HG03025 (cell line): ENCODE measurements at regions not wholly inside any gene's neighbourhood (a gene's known extent, or its start where the extent isn't known, plus 50 kb on each side); places are given as distances from the start of the nearest gene placed in this dataset.

Experiments
- ATAC-seq: cut with Tn5 transposase; IDR thresholded peaks from one replicate; pipeline ENCODE4 v1.9.1; 2021; ENCODE audit warnings: mild to moderate bottlenecking, moderate library complexity; ENCODE audit not compliant: unreplicated experiment, low FRiP score

DNA sequence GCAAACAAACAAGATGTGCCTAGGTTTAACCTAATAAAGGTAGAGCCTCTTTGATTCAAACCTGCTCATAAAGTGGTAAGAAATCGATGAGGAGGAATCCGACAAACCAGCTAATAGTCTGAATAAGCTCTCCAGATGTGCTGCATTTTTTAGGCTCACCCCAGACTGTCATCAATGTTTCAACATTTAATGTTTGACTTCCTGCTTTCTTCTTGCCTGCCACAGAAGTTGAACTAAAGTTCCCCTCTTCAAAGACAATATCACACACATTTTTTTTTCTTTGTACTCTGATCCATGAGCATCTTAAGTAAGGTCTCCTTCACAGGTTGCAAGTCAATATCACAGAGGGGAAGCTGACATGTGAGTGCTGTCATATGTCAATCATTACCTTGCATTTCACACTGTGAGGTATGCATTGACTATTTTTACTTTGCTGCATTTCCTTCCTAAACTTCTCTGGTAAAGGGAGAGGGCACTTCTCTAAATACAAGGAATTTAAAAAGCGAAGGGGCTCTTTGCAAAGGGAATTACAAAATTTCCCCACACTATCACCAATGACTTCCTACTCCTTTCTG lies 172.3 kb upstream of the MCTP2 start:
- no peak for ATAC-seq

DNA sequence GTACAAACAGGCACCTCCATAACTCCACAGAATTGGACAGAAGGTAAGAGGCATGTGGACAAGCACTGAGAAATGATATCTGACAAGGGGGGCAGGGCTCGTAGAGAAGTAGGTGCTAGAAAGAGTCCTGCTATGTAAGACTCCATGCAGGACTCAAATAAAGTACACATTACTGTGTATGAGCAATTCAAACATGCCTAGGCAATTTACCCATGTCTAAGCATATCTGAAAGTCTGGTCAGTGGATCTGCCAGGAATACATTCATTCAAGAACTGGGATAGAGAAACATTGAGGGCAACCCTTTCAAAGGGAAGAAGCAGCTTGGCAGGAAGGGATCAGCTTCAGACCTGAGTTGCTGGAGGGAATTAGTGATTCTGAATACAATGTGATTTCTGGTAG lies 174.1 kb upstream of the MCTP2 start:
- no peak for ATAC-seq

DNA sequence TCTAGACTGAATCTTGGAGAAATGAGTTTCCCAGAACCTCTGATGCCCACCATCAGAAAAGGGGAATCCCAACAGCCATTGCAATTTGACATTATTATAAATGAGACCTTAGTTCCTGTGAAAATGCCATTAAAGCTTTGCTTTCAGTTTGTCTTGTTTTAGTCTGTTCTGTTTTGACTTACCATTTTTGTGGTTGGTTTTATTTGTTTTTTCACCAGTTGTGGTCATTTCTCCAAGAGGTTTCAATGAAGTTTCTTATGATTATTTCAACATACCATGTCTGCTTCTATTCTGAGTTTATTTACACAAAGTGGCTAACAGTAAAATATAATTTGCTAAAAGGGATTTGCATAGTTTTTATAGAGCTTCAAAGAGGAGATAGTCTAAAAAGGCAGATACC lies 175.0 kb upstream of the MCTP2 start:
- ATAC-seq, result no peak

DNA sequence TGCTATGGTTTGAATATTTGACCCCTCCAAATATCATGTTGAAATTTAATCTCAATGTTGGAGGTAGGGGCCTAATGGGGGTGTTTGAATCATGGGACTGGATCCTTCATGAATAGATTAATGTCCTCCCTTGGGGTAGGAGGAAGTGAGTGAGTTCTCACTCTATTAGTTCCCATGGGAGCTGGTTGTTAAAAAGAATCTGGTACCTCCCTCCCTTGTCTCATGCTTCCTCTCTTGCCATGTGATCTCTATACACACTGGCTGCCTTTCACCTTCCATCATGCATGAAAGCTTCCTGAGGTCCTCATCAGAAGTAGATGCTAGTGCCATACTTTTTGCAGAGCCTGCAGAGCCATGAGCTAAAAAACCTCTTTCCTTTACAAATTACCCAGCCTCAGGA lies 177.7 kb upstream of the MCTP2 start:
- ATAC-seq, result no peak

DNA sequence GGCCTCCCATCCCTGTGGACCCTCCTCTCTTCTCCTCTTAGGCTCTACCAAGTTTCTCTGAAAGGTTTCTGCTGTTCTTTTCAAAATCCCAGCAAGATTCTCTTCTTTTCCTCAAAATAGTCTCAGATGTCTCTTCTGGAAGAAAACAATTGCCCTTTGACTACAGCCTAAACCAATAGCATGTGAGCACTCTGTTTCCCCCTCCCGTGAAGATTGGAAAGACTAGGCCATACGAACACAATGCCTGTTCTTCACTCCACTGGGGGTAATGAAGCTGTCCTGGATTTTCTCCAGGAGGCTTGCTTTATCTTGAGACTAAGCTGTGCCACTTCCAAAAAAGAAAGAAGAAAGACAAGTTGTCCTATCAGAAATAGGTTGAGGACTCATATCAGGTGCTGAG lies 178.7 kb upstream of the MCTP2 start:
- ATAC-seq, result no peak

DNA sequence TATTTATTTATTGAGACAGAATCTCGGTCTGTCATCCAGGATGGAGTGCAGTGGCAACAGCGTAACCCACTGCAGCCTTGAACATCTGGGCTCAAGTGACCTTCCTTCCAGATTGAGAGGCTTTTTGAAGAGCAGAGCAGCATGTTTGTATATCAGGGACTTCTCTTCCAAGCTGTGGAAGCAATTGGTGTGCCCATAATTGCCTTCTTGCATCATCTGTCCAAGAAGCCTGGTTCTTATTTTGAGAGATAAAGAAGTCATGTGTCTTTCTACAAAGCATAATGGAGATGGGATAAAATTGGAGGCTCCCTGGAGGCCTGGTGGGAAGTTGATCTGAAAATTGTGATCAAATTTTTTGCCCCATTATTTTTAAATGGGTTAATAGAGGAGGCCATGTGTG lies 183.8 kb upstream of the MCTP2 start:
- ATAC-seq, result no peak

DNA sequence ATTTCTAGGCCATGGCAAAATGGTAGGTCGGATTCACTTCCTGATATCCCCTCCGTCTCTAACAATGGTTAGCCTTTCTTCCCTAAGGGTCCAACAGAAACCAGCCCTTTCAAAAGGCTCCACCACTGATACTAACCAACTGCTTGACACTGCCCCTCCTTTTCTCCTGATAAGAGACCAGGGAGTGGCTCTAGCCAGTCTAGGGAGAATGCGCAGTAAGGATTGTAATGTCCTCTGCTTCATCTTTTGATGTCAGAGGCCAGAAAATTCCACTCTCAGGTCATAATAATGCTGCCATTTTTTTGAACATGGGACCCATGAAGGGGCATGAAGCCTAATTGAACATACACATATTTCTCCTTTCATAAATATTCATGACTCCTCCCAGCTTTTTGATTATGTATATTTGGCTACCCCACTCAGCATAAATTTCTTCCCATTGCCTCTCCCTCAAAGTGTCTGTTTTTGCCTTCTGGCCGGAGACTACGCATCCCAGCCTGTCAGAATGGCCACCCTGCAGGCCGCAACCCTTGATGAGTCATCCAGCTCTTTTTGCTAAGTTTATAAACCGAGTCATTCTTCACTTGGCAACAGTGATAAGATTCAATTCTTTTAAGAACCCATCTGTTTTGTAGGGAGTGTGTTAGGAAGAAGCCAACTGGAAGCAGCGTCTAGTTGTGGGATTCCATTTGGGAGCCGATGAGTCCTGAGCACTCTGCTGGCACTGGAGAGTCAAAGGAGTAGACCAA lies 189.0 kb upstream of the MCTP2 start:
- no peak for ATAC-seq

DNA sequence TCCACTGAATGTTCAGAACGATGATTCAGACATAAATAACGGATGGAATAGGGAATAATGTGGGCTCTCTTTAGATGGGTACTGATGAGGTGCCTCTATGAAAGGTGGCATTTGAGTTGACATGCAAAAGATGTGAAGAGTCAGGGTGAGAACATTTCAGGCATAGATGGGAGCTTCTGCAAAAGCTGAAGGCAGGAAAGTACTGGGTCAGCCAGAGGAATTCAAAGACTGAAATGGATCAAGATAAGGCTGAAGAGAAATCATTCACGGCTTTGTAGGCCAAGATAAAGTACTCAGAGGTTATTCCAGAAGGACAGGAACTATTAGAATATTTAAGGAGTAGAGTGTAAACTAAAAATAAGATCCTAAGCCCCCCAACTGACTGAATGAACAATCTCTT lies 189.6 kb upstream of the MCTP2 start:
- ATAC-seq, result no peak

DNA sequence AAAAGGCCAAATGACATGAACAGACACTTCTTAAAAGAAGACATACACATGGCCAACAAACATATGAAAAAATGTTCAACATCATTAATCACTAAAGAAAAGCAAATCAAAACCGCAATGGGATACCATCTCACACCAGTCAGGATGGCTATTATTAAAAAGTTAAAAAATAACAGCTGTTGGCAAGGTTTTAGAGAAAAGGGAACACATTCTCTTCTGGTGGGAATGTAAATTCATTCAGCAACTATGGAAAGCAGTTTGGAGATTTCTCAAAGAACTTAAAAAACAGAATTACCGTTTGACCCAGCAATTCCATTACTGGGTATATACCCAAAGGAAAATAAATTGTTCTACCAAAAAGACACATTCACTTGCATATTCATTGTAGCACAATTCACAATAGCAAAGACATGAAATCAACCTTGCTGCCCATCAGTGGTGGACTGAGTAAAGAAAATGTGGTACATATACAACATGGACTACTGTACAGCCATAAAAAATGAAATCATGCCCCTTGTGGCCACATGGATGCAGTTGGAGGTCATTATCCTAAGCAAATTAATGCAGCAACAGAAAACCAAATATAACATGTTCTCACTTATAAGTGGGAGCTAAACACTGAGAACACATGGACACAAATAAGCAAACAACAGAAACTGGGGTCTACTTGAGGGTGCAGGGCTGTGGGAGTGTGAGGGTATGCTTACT lies 190.7 kb upstream of the MCTP2 start:
- no peak for ATAC-seq

DNA sequence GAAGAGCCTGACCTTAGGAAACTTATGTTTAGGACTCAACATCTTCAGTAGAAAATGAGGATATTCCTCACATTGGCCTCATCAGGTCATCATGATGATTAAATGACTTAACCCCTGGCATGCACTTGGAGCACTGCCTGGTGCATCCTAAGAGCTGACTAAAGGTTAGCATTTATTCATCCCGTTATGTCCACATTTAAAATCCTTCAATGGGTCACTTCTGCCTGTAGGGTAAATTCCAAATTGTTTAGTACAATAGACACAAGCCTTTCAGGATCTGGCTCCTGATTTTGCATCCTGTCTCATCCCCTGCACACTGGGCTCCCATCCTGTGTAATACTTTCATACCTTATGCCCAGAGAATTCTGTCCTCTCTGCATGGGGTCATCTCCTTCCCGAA lies 195.2 kb upstream of the MCTP2 start:
- no peak for ATAC-seq

DNA sequence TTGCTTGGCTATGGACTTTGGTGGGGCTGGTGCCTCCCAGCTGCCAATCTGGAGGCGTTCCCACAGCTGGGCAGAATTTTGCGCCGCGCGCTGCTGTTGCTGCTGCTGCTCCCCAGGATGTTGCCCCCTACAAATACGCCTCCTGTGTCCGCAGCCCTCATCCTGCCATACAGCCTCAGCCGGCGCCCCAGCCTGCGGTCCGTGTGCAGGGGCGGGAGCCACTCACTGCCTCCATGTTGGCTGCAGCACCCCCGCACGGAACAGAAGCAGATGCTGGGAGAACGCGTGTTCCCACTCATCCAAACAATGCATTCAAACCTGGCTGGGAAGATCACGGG lies 197.7 kb upstream of the MCTP2 start:
- no peak for ATAC-seq

DNA sequence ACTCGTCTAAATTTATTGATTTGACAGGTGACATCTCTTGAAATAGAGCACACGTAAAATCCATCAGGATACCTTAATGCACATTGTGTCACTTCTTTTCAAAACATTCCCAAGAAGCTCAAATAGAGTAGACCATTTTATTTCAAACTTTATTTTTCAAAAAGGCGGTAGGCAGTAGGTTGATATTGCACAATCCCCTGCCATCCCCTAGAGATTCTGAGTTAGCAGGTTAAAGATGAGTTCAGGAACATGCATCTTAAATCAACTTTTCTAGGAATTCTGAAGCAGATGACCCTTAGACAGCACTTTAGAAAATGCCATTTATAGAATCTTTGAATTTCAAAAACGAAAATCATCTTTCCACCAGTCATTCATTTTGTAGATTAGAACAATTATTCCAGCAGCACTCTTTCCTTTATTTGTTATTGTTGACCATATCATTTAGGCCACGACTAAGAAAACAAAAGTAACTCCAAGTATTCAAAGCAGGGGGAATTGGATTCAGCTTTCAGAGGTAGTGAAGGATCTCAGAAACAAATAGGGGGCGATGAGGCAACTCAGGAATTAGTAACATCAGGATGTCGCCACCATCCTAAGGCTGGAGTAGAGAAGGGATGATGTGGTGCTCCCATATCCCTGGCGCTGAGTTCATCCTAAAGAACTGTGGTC lies 198.2 kb upstream of the MCTP2 start:
- ATAC-seq, result no peak

DNA sequence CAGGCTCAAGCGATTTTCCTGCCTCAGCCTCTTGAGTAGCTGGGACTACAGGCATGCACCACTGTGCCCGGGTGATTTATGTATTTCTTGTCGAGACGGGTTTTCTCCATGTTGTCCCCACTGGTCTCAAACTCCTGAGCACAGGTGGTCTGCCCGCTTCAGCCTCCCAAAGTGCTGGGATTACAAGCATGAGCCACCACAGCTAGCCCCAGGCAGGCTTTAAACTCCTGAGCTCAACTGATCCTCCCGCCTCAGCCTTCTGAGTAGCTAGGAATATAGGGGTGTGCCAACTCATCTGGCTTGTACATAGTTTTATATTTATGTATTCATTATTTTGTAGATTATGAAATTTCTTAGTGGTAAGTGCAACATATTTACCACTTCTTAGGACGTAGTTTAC lies 198.8 kb upstream of the MCTP2 start:
- ATAC-seq, result no peak

DNA sequence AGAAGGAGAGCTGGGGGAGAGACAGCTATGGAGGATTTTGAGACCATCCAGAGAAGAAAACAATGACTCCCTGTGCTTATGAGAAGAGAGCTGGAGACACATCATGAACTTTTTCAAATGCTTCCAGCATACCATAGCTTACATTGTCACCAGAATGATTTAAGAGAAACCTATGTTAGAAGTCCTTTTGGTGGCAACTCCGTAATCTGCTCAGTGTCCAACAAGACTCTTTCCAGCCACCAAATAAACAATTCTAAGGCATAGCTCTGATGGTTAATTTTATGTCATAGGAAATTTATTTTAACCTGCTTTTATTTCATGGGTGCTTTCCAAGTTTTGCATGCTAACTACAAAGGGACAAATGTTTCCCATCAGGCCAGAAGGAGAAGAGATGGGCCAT lies 200.3 kb upstream of the MCTP2 start:
- no peak for ATAC-seq

DNA sequence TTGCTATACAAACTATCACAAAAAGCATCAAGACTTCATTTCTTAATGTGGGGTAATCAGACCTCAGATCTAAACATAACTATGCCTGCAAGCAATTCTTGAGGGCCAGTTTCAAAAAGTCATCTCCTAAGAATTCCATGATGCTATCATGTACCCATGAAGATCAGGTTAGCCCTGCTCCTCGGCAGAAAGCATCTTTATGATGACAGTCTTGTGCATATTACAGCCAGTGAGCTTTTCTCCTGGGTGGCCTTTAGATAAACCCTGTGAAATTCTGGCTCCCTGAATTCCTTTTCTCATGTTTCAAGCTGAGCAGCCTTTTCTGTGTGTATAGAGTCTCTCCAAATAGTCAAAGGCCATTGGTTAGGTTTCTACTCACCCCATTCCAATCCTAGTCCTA lies 201.9 kb upstream of the MCTP2 start:
- ATAC-seq, result no peak

DNA sequence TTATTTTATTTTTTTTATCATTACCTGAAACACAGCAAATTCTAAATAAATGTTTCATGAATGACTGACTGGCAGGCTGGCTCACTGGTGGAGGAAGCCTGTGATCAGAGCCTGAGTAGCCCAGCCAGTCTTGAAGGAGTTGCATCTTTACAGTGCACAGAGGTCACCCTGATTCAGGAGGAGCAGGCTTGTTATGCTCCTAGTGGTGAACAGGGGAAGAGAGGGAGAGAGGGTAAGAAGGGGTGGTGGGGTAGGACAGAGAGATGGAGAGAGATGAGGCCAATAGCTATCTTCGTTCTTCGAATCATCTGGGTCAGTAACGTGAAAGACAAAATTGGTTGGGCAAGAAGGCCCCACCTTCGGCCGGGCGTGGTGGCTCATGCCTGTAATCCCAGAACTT lies 202.6 kb upstream of the MCTP2 start:
- no peak for ATAC-seq

DNA sequence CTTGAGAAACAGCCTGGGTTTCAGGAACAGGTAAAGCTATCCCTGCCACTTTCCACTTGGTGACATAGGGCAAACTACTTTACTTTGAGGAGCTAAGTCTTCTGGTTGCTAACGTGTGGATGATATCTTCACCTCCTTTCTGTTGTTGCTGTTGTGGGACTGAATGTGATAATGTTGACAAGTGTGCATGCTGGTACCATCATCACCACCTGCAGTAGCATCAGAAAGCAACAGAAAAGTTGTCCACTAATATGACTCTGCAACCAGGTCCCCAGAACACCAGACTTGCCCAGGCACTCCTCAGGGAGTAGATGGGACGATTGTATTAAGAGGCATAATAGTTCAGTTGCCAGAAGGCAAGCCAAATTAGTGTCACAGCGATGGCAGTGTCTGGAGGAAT lies 203.2 kb upstream of the MCTP2 start:
- no peak for ATAC-seq

DNA sequence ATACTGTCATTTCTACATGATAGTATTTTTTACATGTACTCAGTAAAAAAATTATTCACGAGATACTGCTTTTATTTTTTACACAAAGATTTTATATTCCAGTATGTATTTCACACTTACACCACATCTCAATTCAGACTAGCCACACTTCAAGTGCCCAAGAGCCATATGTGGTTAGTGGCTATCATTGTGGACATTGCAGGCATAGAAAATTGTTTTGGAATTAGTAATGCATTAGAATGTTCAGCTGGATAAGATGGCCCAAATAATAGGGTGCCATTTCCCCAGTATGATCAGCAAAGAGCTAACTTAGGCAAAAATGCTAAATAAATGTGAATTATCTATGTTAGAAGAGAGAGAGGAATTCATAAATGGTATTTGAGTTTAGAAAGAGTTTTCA lies 203.8 kb upstream of the MCTP2 start:
- no peak for ATAC-seq

DNA sequence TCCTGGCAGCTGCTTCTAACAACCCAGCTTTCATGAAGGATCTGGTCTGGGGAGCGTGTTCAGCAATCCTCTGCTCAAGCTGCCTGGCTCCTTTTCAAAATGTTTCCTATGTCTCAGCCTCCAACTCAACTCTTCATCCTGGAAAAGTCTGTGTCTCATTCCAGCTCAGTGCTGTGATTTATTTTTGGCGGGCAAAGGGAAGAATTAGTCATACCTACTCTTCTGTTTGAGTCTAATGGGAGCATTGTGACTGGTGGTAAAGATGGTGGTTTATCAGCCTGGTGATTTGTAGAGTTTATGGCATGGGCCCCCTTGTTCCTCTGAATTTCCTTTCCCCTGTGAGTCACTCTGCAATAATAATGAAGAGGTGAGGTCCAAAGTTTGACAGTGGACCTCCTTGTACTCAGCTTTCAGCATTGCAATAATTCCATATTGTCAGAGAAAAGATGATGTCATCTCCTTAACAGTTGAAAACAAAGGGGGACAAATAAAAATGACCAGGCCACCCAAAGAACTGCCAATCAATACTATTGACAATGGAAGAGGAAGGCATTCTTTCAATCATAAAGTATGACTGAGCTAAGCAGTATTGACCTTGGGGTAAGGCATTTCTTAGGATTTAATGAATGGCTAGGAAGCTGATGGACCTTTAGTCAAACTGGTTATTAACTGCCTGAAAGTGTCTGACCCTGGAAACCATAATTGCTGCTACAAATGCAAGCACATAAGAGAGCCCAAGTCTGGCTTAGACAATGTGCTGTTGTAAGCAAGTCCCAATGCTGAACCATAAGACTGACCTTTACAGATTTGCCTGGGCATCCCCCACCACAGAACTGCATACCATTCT lies 204.7 kb upstream of the MCTP2 start:
- no peak for ATAC-seq

DNA sequence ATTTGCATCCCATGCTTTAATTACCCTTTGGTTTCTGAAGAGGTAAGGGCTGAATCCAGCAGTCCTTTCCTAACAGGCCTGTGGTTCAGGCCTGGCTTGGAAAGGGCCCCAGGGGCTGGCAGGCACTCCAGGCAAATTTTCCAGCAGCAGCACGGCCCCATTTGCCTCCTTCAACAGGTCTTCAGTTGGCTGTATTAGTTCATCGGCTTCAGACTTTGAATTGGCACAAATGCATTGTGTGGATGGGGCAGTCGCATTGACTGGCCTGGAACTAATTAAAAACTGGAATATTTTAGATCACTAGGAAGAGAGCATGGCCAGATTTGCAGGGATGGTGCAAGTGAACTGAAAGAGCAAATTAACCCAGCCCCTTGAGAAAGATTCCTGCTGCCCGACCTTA lies 207.8 kb upstream of the MCTP2 start:
- ATAC-seq, result no peak
